ENCODE measurements at regions not wholly inside any gene's neighbourhood (a gene's known extent, or its start where the extent isn't known, plus 50 kb on each side); places are given as distances from the start of the nearest gene placed in this dataset.

DNA sequence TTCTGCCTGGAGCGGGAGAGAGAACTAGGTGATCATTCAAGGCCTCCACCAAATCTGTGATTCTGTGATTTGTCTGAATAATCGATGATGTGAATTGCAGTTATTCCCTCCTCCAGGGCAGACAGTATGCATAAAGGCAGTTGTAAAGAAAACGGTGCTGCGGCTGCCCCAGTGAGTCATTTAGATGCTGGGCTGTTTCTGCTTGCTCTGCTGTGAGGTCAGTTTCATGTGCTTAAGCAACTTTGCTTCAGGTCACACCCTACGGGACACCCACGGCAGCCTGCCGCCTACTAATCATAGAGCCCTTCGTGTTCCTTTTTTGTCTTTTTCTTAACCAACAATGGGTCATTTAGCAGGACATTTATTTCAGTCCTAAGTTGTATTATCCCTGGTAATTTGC is 158.1 kb upstream of the PITRM1 start:
- TF ChIP-seq POLR2AphosphoS5 (IDR thresholded peaks at IDR 0.05; ENCODE audit: low read depth, low read length): no peak
- TF ChIP-seq SIN3A (IDR thresholded peaks at IDR 0.05; ENCODE audit: borderline replicate concordance, insufficient read depth, low read length): no peak
- TF ChIP-seq FOXP2 (optimal IDR thresholded peaks at IDR 0.05; ENCODE audit: borderline replicate concordance, extremely low read depth, extremely low read length, insufficient read depth): no peak
- TF ChIP-seq, protein P1, sequence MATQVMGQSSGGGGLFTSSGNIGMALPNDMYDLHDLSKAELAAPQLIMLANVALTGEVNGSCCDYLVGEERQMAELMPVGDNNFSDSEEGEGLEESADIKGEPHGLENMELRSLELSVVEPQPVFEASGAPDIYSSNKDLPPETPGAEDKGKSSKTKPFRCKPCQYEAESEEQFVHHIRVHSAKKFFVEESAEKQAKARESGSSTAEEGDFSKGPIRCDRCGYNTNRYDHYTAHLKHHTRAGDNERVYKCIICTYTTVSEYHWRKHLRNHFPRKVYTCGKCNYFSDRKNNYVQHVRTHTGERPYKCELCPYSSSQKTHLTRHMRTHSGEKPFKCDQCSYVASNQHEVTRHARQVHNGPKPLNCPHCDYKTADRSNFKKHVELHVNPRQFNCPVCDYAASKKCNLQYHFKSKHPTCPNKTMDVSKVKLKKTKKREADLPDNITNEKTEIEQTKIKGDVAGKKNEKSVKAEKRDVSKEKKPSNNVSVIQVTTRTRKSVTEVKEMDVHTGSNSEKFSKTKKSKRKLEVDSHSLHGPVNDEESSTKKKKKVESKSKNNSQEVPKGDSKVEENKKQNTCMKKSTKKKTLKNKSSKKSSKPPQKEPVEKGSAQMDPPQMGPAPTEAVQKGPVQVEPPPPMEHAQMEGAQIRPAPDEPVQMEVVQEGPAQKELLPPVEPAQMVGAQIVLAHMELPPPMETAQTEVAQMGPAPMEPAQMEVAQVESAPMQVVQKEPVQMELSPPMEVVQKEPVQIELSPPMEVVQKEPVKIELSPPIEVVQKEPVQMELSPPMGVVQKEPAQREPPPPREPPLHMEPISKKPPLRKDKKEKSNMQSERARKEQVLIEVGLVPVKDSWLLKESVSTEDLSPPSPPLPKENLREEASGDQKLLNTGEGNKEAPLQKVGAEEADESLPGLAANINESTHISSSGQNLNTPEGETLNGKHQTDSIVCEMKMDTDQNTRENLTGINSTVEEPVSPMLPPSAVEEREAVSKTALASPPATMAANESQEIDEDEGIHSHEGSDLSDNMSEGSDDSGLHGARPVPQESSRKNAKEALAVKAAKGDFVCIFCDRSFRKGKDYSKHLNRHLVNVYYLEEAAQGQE (IDR thresholded peaks at IDR 0.05; ENCODE audit: insufficient read depth in 1 of 2, low read depth in 2 of 2, low read length in 2 of 2): no peak
- no peak for TF ChIP-seq TAF1 (IDR thresholded peaks at IDR 0.05; ENCODE audit: borderline replicate concordance, insufficient read depth, low read length)

- no peak for TF ChIP-seq SIN3A (IDR thresholded peaks at IDR 0.05; ENCODE audit: borderline replicate concordance, insufficient read depth, low read length)
- TF ChIP-seq POLR2AphosphoS5 (IDR thresholded peaks at IDR 0.05; ENCODE audit: low read depth, low read length): no peak
- TF ChIP-seq FOXP2 (optimal IDR thresholded peaks at IDR 0.05; ENCODE audit: borderline replicate concordance, extremely low read depth, extremely low read length, insufficient read depth): no peak
- no peak for TF ChIP-seq TAF1 (IDR thresholded peaks at IDR 0.05; ENCODE audit: borderline replicate concordance, insufficient read depth, low read length)
Measured at GRCh38 chr10:3325954-3326750, 153.6 kb upstream of the PITRM1 start.

DNA sequence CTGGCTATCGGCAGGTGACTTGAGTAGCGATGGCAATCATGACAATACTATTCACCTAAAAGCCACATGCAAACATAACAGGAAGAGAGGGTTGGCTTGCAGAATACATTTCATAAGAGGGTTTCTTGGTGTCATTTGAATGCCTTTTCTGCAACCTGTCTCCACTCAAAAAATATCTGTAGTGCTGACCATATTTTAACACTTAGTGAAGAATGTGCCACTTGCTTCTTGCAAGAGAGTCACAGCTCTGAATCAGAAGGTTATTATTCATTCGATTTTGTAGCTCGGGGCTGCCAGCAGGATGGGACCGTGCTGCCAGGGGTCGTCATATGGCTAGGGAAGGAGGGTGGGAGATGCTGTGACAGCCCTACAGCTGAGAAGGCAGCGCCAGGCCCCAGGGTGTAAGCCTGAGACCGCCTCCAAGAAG is 152.0 kb upstream of the PITRM1 start:
- TF ChIP-seq TAF1 (IDR thresholded peaks at IDR 0.05; ENCODE audit: borderline replicate concordance, insufficient read depth, low read length) (no peak), POLR2AphosphoS5 (IDR thresholded peaks at IDR 0.05; ENCODE audit: low read depth, low read length) (no peak), SIN3A (IDR thresholded peaks at IDR 0.05; ENCODE audit: borderline replicate concordance, insufficient read depth, low read length) (no peak), FOXP2 (optimal IDR thresholded peaks at IDR 0.05; ENCODE audit: borderline replicate concordance, extremely low read depth, extremely low read length, insufficient read depth) (no peak)
- TF ChIP-seq, protein P1 (IDR thresholded peaks at IDR 0.05; ENCODE audit: insufficient read depth in 1 of 2, low read depth in 2 of 2, low read length in 2 of 2): no peak

- TF ChIP-seq FOXP2 (optimal IDR thresholded peaks at IDR 0.05; ENCODE audit: borderline replicate concordance, extremely low read depth, extremely low read length, insufficient read depth) (no peak), POLR2AphosphoS5 (IDR thresholded peaks at IDR 0.05; ENCODE audit: low read depth, low read length) (no peak), TAF1 (IDR thresholded peaks at IDR 0.05; ENCODE audit: borderline replicate concordance, insufficient read depth, low read length) (no peak), SIN3A (IDR thresholded peaks at IDR 0.05; ENCODE audit: borderline replicate concordance, insufficient read depth, low read length) (no peak)
- TF ChIP-seq, protein P1 (IDR thresholded peaks at IDR 0.05; ENCODE audit: insufficient read depth in 1 of 2, low read depth in 2 of 2, low read length in 2 of 2): no peak
Measured at GRCh38 chr10:3323865-3324498, 151.4 kb upstream of the PITRM1 start.

GRCh38 chr10:3321123-3321522 is 148.5 kb upstream of the PITRM1 start:
- TF ChIP-seq TAF1 (IDR thresholded peaks at IDR 0.05; ENCODE audit: borderline replicate concordance, insufficient read depth, low read length) (no peak), POLR2AphosphoS5 (IDR thresholded peaks at IDR 0.05; ENCODE audit: low read depth, low read length) (no peak), FOXP2 (optimal IDR thresholded peaks at IDR 0.05; ENCODE audit: borderline replicate concordance, extremely low read depth, extremely low read length, insufficient read depth) (no peak), SIN3A (IDR thresholded peaks at IDR 0.05; ENCODE audit: borderline replicate concordance, insufficient read depth, low read length) (no peak)
- TF ChIP-seq, protein P1 (IDR thresholded peaks at IDR 0.05; ENCODE audit: insufficient read depth in 1 of 2, low read depth in 2 of 2, low read length in 2 of 2): no peak
